Esophagus muscularis mucosa (tissue), 3 donors: ENCODE measurements at regions not wholly inside any gene's neighbourhood (a gene's known extent, or its start where the extent isn't known, plus 50 kb on each side); places are given as distances from the start of the nearest gene placed in this dataset.

Experiments used
- CTCF ChIP-seq, 3 experiments: fragments of 200-600 bp in 2 of 3; fragments of 450-650 bp in 1 of 3; sonication (generic) in 2 of 3; IDR thresholded peaks; one replicate each; pipeline ENCODE4 v1.5.1; 2017 to 2019; ENCODE audit warnings: antibody characterized with exemption in 3 of 3, mild to moderate bottlenecking in 2 of 3, moderate library complexity in 1 of 3
- POLR2A ChIP-seq: fragments of 450-650 bp; IDR thresholded peaks from one replicate; pipeline ENCODE4 v1.6.1; 2017; ENCODE audit warnings: antibody characterized with exemption, moderate library complexity, mild to moderate bottlenecking, low read depth
- POLR2AphosphoS5 ChIP-seq, 2 donors: sonication (generic); formaldehyde crosslinking; IDR thresholded peaks; one replicate each; pipeline ENCODE4 v1.6.1; 2017; ENCODE audit warnings: antibody characterized with exemption in 2 of 2

DNA sequence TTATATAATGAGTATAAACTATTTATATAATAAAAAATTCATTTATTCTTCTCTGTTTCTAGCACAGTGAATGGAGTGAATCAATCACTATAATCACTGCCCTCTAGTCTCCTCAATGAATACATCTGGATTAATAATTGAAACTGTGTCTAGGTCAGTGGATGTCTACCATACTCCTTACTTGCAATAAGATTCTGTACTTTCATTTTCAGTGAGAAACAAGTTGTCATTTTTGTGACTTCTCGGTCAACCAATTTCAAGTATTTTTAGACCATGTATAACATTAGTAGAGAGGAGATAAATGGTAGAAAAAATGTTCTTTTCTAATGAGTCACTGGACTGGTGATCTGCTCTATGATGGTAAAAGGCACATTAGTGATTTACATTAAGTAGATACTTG is 799.6 kb upstream of the CHAC2 start:
- no peak for TF ChIP-seq POLR2A
- TF ChIP-seq CTCF (IDR thresholded peaks at IDR 0.05) = no peak
- no peak for TF ChIP-seq POLR2AphosphoS5 (IDR thresholded peaks at IDR 0.05)
